ENCODE measurements at regions not wholly inside any gene's neighbourhood (a gene's known extent, or its start where the extent isn't known, plus 50 kb on each side); places are given as distances from the start of the nearest gene placed in this dataset.

DNA sequence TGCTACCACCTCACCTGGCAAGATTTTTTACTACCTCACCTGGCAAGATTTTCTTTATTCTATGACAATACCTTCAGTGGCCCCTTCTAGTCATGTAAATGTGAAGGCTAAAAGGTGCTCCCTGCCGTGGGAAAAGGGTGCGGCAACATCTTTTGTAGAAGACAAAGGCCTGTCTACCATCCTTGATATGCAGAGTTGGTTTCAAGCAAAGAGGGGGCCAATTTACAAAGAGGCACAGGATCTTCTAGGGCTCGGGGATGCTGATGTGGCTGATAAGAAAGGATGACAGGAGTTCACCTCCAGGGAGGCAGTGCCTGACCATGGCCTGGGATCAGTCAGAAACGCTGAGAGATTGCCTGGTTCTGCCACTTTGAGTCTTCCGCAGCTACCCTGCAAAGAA lies 165.4 kb upstream of the SLC1A4 start:
- TF ChIP-seq CTCF (IDR thresholded peaks at IDR 0.05): no peak
- TF ChIP-seq POLR2A (IDR thresholded peaks at IDR 0.05): no peak
